ENCODE measurements at regions not wholly inside any gene's neighbourhood (a gene's known extent, or its start where the extent isn't known, plus 50 kb on each side); places are given as distances from the start of the nearest gene placed in this dataset.
A peak's percentile ranks its signal among the peaks of the same experiment; 100 is the strongest.

GRCh38 chr15:53251523-53251922 lies 461.4 kb upstream of the ONECUT1 start:
- no CpG with 5 or more reads among the region's 2 CpGs for WGBS (ENCODE audit: insufficient coverage)
- intact Hi-C loops (cut with micrococcal nuclease), result no loop called here
- no peak overlapping the region for H3K4me3 ChIP-seq (replicated peaks in 1 of 3; ENCODE audit: low read depth in 2 of 3, low read length in 3 of 3)
- Mint-ChIP-seq H3K9me3 (peaks cover 0 to 17% (median 4%) of the 10 kb centered on the region in 7 donors), H3K4me1 (no peaks in the 10 kb centered on the region), H3K4me3 (no peak overlapping the region), H3K36me3 (no peaks in the 10 kb centered on the region), H3K27ac (no peak overlapping the region), H3K27me3 (ENCODE audit: low read depth in 3 of 3) (peaks cover 0 to 1% (median 0%) of the 10 kb centered on the region in 3 donors)
- no peaks in the 10 kb centered on the region for H3K9me3 ChIP-seq (replicated peaks in 1 of 2; ENCODE audit: control insufficient read depth in 1 of 2, insufficient read depth in 1 of 2, low read length in 2 of 2)
- H3K79me2 ChIP-seq (ENCODE audit: insufficient read depth, low read length), result no peaks in the 10 kb centered on the region
- H3K36me3 ChIP-seq (replicated peaks in 1 of 2; ENCODE audit: control insufficient read depth in 1 of 2, insufficient read depth in 2 of 2, low read length in 2 of 2), result no peaks in the 10 kb centered on the region
- TF ChIP-seq CTCF (IDR thresholded peaks at IDR 0.05), result no peak
- no peak overlapping the region for H3K9ac ChIP-seq (ENCODE audit: insufficient read depth, low read length, poor library complexity, severe bottlenecking)
- no peak overlapping the region for H3K4me2 ChIP-seq (replicated peaks; ENCODE audit: extremely low read depth, low read length, poor library complexity, severe bottlenecking)
- no peaks in the 10 kb centered on the region for H3K4me1 ChIP-seq (ENCODE audit: control insufficient read depth in 1 of 2, insufficient read depth in 2 of 2, low read length in 2 of 2)
- H3K27ac ChIP-seq (ENCODE audit: low read depth in 1 of 2, low read length in 2 of 2), result no peak overlapping the region
- no peak overlapping the region for H2AFZ ChIP-seq (ENCODE audit: insufficient read depth, low read depth, low read length, poor library complexity, severe bottlenecking)
- no peaks in the 10 kb centered on the region for H4K20me1 ChIP-seq (ENCODE audit: insufficient read depth, low read length)
- no peak for DNase-seq
- H3K27me3 ChIP-seq (ENCODE audit: control insufficient read depth in 2 of 2, insufficient read depth in 2 of 2, low read length in 2 of 2), result no peaks in the 10 kb centered on the region

- H3K9ac ChIP-seq (ENCODE audit: insufficient read depth, low read length, poor library complexity, severe bottlenecking), result no peak overlapping the region
- intact Hi-C loops (cut with micrococcal nuclease), result no loop called here
- Mint-ChIP-seq H3K27me3 (ENCODE audit: low read depth in 3 of 3) (peaks cover 0 to 3% (median 0%) of the 10 kb centered on the region in 3 donors), H3K4me1 (no peaks in the 10 kb centered on the region), H3K27ac (peak overlapping the region in 1 of 7 donors; percentile 2), H3K36me3 (no peaks in the 10 kb centered on the region), H3K4me3 (no peak overlapping the region), H3K9me3 (peaks cover 2 to 20% (median 9%) of the 10 kb centered on the region in 7 donors)
- no peaks in the 10 kb centered on the region for H3K79me2 ChIP-seq (ENCODE audit: insufficient read depth, low read length)
- DNase-seq, result no peak
- H3K9me3 ChIP-seq (replicated peaks in 1 of 2; ENCODE audit: control insufficient read depth in 1 of 2, insufficient read depth in 1 of 2, low read length in 2 of 2), result no peaks in the 10 kb centered on the region
- H3K4me2 ChIP-seq (replicated peaks; ENCODE audit: extremely low read depth, low read length, poor library complexity, severe bottlenecking), result no peak overlapping the region
- no peaks in the 10 kb centered on the region for H4K20me1 ChIP-seq (ENCODE audit: insufficient read depth, low read length)
- H3K36me3 ChIP-seq (replicated peaks in 1 of 2; ENCODE audit: control insufficient read depth in 1 of 2, insufficient read depth in 2 of 2, low read length in 2 of 2), result no peaks in the 10 kb centered on the region
- H3K4me1 ChIP-seq (ENCODE audit: control insufficient read depth in 1 of 2, insufficient read depth in 2 of 2, low read length in 2 of 2), result no peaks in the 10 kb centered on the region
- no peak overlapping the region for H3K27ac ChIP-seq (ENCODE audit: low read depth in 1 of 2, low read length in 2 of 2)
- no peak overlapping the region for H2AFZ ChIP-seq (ENCODE audit: insufficient read depth, low read depth, low read length, poor library complexity, severe bottlenecking)
- WGBS (ENCODE audit: insufficient coverage), result 95% methylated on average over 2 of the region's 2 CpGs
- H3K27me3 ChIP-seq (ENCODE audit: control insufficient read depth in 2 of 2, insufficient read depth in 2 of 2, low read length in 2 of 2), result no peaks in the 10 kb centered on the region
- TF ChIP-seq CTCF (IDR thresholded peaks at IDR 0.05), result no peak
- no peak overlapping the region for H3K4me3 ChIP-seq (replicated peaks in 1 of 3; ENCODE audit: low read depth in 2 of 3, low read length in 3 of 3)
Measured at GRCh38 chr15:53247041-53247708, 457.0 kb upstream of the ONECUT1 start.

Measured in CD14-positive monocyte (primary cell).